Dermis blood vessel endothelial cell (primary cell): ENCODE measurements at regions not wholly inside any gene's neighbourhood (a gene's known extent, or its start where the extent isn't known, plus 50 kb on each side); places are given as distances from the start of the nearest gene placed in this dataset.
"Not testable (repeated sequence)": the region's sequence is repeated elsewhere in the genome, so short reads cannot be mapped to it uniquely, and the experiment has no call there.

Experiments used
- DNase-seq: peaks from one replicate; pipeline ENCODE4 v3.0.0; 2010

- DNase-seq, result no peak
Observed at GRCh38 chr4:64001229-64001898, 407.9 kb downstream of the TECRL start.

- no peak for DNase-seq
Observed at GRCh38 chr4:64000241-64000640, 409.0 kb downstream of the TECRL start.

GRCh38 chr4:63986253-63986652 lies 423.0 kb downstream of the TECRL start:
- no peak for DNase-seq

- DNase-seq, result no peak
Observed at GRCh38 chr4:63983224-63983623, 426.0 kb downstream of the TECRL start.

GRCh38 chr4:63965875-63966274 lies 443.4 kb downstream of the TECRL start:
- DNase-seq, result no peak

GRCh38 chr4:63942706-63943286 lies 466.5 kb downstream of the TECRL start:
- not testable (repeated sequence) for DNase-seq

GRCh38 chr4:63937961-63938360 lies 471.3 kb downstream of the TECRL start:
- DNase-seq, result no peak

GRCh38 chr4:63922146-63922545 lies 487.1 kb downstream of the TECRL start:
- no peak for DNase-seq

GRCh38 chr4:63921561-63921960 lies 487.7 kb downstream of the TECRL start:
- no peak for DNase-seq

- DNase-seq, result no peak
Observed at GRCh38 chr4:63919636-63920365, 489.4 kb downstream of the TECRL start.

GRCh38 chr4:63906660-63907183 lies 502.5 kb downstream of the TECRL start:
- DNase-seq, result no peak

GRCh38 chr4:63904201-63904600 lies 505.0 kb downstream of the TECRL start:
- DNase-seq, result no peak

GRCh38 chr4:63901304-63901703 lies 507.9 kb downstream of the TECRL start:
- DNase-seq, result no peak

GRCh38 chr4:63898961-63899360 lies 510.3 kb downstream of the TECRL start:
- DNase-seq, result no peak

GRCh38 chr4:63894161-63894560 lies 515.1 kb downstream of the TECRL start:
- no peak for DNase-seq

- no peak for DNase-seq
Observed at GRCh38 chr4:63869370-63869769, 539.9 kb downstream of the TECRL start.

GRCh38 chr4:63851496-63851895 lies 557.8 kb downstream of the TECRL start:
- no peak for DNase-seq

GRCh38 chr4:63841266-63841665 lies 568.0 kb downstream of the TECRL start:
- no peak for DNase-seq

GRCh38 chr4:63831590-63832155 lies 577.6 kb downstream of the TECRL start:
- DNase-seq, result no peak

- no peak for DNase-seq
Observed at GRCh38 chr4:63817196-63817865, 591.9 kb downstream of the TECRL start.

- no peak for DNase-seq
Observed at GRCh38 chr4:63814171-63814964, 594.9 kb downstream of the TECRL start.

GRCh38 chr4:63799166-63799565 lies 610.1 kb downstream of the TECRL start:
- DNase-seq, result no peak
